ENCODE measurements at regions not wholly inside any gene's neighbourhood (a gene's known extent, or its start where the extent isn't known, plus 50 kb on each side); places are given as distances from the start of the nearest gene placed in this dataset.
"Not testable (repeated sequence)": the region's sequence is repeated elsewhere in the genome, so short reads cannot be mapped to it uniquely, and the experiment has no call there.

DNA sequence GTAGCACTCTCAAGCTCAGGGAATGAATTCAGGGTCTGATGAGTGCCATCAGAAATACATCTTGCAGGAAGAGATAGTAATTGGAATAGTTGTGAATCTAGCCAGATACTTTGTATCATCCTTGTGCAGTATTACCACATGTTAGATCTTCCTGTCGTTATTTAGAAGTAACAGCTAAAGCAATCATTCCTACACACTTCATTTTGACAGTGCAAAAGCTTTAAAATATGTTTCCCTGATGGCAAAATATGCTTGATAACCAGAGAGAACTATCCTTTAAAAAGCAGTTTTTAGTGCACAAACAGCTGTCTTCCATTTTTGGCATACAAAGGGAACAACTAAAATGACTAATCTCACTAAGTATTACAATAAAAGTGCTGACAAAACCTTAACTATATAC lies 149.5 kb upstream of the SLC38A2 start:
- no peak for DNase-seq (ENCODE audit: extremely low read depth in 1 of 2, low read depth in 1 of 2)

DNA sequence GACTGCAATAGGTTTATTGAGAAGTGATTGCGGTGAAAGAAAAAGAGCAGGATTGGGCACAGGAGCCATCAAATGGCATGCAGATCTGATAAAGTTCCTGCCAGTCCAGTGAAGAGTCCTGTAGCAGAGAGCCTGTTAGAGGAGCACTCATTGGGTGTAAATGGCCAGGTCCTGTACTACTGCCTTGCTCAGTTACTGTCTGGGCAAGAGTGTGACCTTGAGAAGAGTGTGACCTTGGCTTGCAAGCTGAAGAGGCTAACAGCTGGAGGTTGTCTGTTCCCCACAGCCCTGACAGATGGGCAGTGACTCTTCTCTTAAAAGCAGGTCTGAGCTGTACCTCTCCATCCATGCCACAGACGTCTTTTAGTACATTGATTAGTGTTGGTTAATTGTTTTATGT lies 148.6 kb upstream of the SLC38A2 start:
- no peak for DNase-seq (ENCODE audit: extremely low read depth in 1 of 2, low read depth in 1 of 2)

DNA sequence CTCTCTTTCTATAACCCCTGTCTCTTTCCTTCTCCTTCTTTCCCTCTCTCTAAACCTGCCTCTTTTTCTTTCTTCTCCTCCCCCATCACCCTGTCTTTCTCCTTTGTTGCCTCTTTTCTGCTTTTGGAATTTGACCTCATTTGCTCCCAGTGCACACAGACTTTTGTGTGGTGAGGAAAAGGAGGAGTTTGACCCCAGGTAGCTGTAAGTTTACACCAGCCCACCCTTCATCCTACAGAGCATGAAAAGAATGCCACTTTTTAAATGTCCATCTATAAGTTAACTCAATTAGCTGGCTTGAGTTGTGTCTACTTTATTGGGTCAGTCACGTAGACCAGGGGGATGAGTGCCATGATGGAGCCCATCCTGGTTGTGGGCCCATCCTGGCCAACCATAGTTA lies 146.8 kb upstream of the SLC38A2 start:
- DNase-seq (ENCODE audit: extremely low read depth in 1 of 2, low read depth in 1 of 2) = no peak

DNA sequence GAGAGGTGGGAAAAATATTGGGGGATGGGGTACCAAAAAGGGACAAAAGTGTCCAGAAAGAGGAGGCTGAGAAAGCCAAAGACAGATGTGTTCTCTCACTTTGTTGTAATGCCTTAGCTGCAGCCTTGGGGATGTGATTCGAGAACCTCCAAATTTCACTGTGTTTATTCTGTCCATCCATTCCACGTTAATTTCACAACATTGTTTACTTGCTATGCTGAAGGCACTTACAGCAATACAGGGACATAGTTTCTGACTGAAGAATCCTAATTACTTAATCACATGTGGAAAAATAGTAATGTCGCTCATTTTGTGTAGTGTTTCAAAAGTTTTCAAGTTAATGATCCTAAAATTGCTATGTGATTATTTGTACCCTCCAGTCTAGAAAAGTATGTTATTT lies 146.2 kb upstream of the SLC38A2 start:
- no peak for DNase-seq (ENCODE audit: extremely low read depth in 1 of 2, low read depth in 1 of 2)

DNA sequence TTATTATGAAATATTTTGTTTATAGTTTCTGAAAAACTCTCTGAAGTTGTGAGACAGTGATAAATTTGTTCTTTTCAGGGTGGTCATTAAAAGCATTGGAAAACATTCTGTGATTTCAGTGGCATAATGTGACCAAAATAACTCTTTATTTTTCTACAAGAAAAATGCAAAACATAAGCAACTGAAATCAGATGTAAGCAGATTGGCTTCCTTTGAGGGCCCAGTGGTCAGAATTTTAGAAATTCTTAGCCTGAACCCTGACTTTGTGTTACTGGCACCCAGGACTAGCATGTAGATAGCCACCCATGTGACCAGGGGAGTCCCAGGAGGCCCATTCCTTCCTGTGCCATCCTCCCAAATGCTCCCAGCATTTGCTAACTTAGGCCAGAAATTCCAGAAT lies 145.6 kb upstream of the SLC38A2 start:
- no peak for DNase-seq (ENCODE audit: extremely low read depth in 1 of 2, low read depth in 1 of 2)

DNA sequence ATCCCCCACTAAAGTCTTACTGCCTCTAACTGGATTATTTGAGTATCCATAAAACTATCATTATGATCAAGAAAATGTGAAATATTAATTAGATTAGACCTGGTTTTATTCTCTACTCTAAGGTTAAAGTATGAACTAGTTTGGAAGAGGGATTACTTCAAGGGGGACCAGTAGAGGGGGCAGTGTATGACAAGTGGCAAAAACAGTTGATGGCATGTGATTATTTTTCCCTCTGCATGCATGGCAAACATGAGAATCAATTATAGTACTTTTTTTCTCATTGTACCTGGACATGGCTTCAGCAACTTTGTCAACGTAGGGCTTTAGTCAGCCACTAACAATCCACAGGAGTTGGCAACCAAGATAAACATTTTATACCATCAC lies 145.0 kb upstream of the SLC38A2 start:
- DNase-seq (ENCODE audit: extremely low read depth in 1 of 2, low read depth in 1 of 2) = no peak

DNA sequence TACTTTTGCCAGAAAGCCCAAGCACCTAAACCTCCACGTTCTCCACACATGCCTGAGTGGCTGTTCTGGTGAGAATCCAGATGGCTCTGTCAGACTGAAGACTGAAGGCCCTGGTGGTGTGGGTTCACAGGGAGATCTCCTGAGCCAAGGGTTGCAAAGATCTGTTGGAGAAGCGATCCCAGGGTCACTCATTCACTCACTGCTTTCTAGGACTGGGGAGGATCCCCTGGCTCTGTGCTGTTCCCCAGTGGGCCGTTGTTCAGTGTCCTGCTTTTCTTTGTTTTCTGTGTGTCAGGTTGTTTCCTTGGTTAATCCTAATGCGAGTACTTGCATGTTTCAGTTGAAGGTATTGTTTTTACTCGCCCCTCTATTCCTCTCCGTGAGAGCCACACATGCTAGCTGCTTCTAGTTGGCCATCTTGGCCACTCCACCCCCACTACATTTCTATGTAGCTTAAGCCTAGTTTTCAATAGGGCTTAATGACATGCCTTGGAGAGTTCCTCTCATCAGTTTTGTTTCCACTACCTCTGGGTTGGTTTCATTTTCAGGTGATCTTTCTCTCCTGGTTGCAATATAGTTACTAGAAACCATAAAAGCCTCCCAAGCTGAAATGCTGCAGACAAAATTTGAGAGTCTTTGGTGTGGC lies 144.5 kb upstream of the SLC38A2 start:
- DNase-seq (ENCODE audit: extremely low read depth in 1 of 2, low read depth in 1 of 2) = peak in 1 of 2 donors; percentile 26

DNA sequence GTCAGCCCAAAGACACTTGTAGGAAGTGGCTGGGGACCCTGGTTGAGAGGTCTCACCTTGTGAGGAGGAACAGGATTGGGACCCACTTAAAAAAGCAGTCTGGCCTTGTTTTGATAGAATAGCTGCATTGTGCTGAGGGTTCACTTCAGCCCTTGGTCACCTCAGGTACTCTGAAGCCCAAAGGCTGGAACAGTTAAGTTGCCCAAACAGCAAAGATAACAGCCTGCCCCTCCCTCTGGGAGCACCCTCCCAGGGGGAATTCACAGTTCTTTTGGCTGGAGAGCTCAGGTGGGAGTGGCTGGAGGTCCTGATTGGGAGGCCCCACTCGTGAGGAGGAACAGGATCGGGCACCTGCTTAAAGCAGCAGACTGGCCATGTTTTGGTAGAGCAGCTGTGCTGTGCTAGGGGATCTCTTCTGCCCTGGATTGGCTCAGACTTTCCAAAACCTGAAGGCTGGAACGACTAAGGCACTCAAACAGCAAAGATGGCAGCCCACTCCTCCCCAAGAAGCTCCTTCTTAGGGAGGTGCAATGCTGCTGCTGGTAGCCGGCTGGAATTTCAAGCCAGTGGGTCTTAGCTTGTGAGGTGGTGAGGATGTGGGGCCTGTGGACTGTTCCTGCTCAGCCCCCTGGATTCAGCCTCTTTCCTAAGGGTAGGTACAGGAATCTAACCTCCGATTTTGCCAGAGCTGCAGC lies 143.8 kb upstream of the SLC38A2 start:
- no peak for DNase-seq (ENCODE audit: extremely low read depth in 1 of 2, low read depth in 1 of 2)

DNA sequence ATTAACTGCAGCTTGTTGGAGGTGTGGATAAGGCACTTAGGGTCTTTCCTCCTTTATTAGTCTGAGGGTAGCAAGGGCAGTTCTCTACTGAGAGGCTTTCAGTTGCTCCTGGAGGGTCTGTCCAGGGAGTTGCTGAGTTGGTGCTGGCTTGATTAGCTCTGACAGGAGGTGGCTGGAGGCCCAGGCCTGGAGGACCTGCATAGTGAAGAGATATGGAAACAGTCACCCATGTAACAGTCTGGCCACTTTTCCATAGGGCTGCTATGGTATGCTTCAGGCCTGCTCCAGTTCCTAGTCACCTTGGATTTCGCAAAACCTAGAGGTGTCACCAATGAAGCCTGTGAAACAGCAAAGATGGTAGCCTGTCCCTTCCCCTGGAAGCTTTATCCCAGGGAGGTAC lies 143.3 kb upstream of the SLC38A2 start:
- no peak for DNase-seq (ENCODE audit: extremely low read depth in 1 of 2, low read depth in 1 of 2)

DNA sequence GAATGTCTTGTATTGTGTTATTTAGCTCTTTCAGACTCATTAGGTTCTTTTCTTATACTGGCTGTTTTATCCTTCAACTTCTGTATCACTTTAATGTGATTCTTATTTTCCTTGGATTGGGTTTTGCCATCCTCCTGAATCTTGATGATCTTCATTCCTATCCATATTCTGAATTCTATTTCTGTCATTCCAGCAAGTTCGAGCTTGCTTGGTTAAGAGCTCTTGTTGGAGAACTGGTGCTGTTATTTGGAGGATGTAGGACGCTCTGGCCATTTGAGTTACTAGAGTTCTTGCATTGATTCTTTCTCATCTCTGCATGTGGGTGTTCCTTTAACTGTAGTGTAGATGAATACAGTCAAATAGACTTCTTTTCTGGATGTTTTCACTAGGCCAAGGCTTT lies 142.3 kb upstream of the SLC38A2 start:
- no peak for DNase-seq (ENCODE audit: extremely low read depth in 1 of 2, low read depth in 1 of 2)

DNA sequence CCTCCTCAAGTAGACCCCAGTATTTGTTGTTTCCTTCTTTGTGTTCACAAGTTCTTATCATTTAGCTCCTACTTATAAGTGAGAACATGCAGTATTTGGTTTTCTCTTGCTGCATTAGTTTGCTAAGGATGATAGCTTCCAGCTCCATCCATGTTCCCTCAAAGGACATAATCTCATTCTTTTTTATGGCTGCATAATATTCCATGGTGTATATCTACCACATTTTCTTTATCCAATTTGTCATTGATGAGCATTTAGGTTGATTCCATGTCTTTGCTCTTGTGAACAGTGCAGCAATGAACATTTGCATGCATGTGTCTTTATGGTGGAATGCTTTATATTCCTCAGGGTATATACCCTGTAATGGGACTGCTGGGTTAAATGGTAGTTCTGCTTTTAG lies 137.7 kb upstream of the SLC38A2 start:
- not testable (repeated sequence) for DNase-seq (ENCODE audit: extremely low read depth in 1 of 2, low read depth in 1 of 2)

DNA sequence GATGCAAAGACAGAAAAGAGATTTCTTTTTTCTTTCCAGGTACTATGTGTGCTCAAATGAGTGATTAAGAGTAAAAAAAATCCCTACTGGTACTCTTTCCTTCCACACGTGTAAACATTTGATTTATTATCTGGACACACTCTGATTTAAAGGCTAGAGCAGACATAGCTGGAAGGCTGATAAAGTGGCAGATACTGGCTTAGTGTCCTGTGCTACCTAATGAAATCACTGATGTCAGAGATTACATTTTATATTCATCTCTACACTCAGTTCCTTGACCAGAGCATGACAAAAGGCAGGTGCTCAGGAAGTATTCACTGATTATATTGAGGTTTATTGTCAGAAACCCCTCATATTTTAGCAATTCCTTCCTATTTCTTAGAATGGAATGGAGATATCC lies 136.6 kb upstream of the SLC38A2 start:
- no peak for DNase-seq (ENCODE audit: extremely low read depth in 1 of 2, low read depth in 1 of 2)

DNA sequence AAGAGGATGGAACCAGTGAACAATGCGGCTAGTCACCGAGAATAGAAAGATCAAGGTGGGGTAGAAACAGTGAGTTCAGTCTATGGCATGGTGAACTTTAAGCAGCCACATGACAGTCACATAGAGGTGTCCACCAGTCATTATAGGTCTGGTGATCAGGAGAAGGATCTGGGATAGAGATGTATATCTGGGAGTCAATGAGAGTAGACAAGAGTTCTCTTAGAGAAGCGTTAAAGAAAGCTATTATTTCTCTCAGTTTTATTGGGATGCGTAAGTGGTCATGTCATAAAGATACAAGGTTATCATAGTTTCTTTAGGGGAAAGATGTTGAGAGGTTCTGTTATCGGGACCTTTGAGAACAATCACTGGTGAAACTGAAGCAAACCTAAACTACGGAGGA lies 136.1 kb upstream of the SLC38A2 start:
- DNase-seq (ENCODE audit: extremely low read depth in 1 of 2, low read depth in 1 of 2) = no peak

DNA sequence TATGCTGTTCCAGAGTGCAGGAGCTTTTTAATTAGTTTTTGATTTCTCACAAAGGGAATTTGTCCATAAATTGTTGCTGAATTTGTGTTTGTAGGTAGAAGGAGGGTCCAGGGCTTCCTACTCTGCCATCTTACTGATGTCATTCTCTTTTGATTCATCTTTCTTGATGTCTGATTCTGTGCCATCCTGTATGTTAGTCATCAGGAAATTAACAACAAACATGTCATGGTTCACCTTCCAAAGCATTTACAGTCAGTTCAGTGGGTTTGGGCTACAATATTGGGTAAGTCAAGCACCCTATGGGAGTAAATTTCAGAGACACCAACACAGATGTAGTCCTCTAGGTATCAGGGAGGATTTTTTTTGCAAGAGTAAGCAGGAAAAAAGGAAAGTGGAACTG lies 135.2 kb upstream of the SLC38A2 start:
- DNase-seq (ENCODE audit: extremely low read depth in 1 of 2, low read depth in 1 of 2) = no peak

DNA sequence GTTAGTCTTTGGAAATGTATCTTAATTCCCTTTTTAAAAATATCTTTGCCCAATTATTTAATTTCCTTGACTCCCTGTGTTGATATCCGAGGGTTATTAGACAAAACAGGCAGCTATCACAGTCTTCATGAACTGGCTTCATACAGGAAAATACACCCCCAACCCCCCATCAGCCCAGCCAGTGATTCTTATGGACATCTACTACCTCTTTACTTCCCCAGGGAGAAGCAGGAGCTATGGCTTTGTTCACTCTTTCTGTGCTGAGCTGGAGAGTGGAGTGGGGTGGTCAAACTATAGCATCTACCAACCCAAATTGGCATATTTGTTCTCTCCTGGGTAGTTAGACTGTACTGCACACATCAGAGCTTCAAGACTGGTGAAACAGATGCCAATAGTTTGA lies 134.4 kb upstream of the SLC38A2 start:
- DNase-seq (ENCODE audit: extremely low read depth in 1 of 2, low read depth in 1 of 2) = no peak

DNA sequence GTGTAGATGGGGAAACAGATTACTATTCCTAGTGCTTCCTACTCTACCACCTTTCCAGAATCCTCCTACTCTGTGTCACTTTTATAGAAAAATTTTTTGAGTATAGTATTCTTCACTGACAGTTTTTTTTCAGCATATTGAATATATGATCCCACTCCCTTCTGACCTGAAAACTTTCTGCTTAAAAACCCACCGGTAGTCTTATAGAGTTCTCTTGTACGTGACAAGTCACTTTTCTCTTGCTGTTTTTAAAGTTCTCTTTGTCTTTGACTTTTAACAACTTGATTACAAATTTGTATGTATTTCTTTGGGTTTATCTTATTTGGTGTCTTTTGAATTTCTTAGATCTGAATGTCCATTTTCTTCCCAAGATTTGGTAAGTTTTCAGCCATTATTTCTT lies 133.6 kb upstream of the SLC38A2 start:
- no peak for DNase-seq (ENCODE audit: extremely low read depth in 1 of 2, low read depth in 1 of 2)

DNA sequence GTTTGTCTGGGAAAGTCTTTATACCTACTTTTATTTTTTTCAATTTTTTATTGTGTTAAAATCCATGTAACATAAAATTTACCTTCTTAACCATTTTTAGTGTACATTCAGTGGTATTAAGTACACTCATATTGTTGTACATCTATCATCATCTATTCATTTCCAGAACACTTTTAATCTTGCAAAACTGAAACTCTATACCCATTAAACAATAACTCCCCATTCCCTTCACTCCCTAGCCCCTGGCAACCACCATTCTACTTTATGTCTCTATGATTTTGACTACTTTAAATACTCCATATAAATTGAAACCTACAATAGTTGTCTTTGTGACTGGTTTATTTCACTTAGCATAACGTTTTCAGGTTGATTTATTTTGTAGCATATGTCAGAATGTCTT lies 131.9 kb upstream of the SLC38A2 start:
- DNase-seq (ENCODE audit: extremely low read depth in 1 of 2, low read depth in 1 of 2) = no peak

DNA sequence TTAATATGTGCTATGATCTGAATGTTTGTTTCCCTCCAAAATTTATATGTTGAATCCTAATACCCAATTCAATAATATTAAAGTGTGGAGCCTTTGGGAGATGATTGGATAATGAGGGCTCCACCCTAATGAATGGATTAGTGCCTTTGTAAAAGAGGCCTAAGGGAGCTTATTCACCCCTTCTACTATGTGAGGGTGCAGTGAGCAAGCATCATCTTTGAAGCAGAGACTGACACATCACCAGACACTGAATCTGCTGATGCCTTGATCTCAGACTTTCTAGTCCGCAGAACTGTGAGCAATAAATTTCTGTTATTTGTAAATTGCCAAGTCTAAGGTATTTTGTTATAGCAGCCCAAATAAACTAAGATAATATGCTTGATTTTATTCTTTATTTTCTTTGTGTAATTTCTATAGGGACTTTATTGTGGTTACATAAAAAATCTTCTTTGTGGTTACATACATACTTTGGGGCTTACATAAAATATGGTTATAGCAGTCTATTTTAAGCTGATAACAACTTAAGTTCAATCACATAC lies 131.1 kb upstream of the SLC38A2 start:
- DNase-seq (ENCODE audit: extremely low read depth in 1 of 2, low read depth in 1 of 2) = no peak

DNA sequence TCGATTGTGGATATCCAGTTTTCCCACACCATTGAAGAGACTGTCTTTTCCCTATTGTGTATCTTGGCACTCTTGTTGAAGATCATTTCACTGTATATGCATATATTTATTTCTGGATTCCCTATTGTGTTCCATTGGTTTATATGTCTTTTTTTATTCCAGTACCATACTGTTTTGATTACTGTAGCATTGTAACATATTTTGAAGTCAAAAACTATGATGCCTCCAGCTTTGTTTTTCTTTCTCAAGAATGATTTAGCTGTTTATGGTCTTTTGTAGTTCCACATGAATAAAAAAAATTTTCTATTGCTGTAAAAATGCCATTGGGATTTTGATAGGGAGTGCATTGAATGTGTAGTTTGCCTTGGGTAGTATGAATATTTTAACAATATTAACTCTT lies 128.1 kb upstream of the SLC38A2 start:
- no peak for DNase-seq (ENCODE audit: extremely low read depth in 1 of 2, low read depth in 1 of 2)

DNA sequence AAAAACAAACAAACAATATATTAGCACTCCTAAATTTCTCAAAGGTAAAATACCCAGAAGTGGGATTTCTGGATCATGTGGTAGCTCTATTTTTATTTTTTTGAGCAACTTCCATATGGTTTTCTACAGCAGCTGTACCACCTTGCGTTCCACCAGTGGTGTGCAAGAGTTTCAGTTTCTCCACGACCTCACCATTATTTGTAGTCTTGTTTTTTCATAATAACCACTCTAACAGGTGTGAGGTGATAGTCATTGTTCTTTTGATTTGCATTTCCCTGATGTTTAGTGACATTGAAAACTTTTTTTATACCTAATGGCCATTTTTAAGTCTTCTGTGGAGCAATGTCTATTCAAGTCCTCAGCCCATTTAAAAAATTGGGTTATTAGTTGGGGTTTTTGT lies 127.3 kb upstream of the SLC38A2 start:
- no peak for DNase-seq (ENCODE audit: extremely low read depth in 1 of 2, low read depth in 1 of 2)

DNA sequence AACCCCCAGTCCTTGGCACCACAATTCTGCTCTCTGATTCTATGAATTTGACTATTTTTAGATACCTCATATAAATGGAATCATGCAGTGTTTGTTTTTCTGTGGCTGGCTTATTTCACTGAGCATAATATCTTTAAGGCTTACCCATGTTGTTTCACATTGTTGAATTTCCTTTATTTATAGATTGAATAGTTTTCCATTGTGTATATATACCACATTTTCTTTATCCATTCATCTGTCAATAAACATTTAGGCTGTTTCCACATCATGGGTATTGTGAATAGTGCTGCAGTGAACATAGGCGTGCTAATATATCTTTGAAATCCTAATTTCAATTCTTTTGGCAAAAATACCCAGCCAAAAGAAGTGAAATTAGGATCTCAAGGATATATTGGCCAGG lies 126.7 kb upstream of the SLC38A2 start:
- DNase-seq (ENCODE audit: extremely low read depth in 1 of 2, low read depth in 1 of 2) = no peak

DNA sequence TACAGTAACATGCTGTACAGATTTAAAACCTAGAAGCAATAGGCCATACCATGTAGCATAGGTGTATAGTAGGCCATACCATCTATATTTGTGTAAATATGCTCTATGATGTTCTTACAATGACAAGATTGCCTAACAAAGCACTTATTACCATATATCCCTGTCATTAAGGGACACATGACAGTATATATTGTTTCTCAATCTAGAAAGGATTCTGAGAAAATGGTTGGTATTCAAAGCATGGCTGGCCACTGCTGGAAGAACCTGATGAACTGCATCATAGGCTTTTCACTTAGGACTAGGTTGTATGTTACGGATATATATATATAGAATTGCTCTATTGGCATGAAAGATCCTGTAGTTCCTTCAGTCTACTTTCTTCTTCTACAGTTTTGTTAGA lies 125.2 kb upstream of the SLC38A2 start:
- DNase-seq (ENCODE audit: extremely low read depth in 1 of 2, low read depth in 1 of 2) = no peak

DNA sequence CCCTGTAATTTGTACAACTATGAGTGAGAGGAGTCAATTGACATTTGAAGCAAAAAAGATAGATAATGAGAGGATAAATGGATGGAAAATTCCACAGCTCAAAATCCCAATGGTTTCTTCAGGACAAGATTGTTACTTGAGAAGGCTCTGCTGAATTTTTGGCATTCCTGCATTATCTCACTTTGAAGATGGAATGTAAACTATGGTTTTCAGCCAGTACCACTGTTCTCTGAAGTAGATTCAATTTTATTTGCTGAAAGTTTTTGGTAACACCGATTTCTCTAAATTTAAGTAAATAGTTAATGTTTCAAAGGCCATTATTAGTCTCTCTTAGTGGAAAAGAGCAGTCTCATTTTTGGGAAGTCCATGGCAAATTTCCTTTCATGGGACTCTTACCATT lies 121.9 kb upstream of the SLC38A2 start:
- DNase-seq (ENCODE audit: extremely low read depth in 1 of 2, low read depth in 1 of 2) = no peak
